ENCODE measurements at regions not wholly inside any gene's neighbourhood (a gene's known extent, or its start where the extent isn't known, plus 50 kb on each side); places are given as distances from the start of the nearest gene placed in this dataset.

DNA sequence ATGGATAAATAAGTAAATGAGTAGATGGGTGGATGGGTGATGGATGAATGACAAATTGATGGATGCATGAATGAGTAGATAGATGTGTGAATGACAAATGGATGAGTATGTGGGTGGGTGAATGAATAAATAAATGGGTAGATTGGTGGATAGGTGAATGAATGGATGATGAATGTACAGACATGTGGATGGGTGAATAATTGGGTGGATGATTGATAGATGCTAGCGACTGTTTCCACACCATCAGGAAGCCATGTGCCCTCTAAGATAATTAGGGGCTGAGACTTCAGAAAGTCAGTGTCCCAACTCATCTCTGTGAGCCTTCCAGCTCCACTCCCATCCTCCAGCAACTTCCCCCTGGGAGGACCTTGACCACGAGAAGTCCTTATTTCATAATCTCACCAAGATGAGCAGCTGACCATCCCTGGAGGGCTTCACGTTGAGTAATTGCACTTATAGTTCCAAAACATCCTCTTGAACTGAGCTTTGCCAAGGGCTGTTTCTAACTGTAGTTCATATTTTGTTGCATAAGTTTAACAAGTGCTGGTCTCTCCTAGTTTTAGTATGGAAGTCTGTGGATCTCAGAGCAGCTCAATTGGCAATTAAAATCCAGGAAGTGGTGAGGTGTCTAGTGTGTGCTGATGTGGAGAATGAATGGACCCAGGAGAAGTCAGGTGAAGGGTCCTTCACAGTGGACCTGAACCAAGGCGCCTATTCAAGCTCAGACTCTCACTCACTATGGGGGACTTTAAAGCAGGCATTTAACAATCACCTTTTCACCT lies 295.7 kb downstream of the ADGRD1 start:
- in situ Hi-C loops (cut with MboI; ENCODE audit: low sequenced_read_pairs, unreplicated experiment), result no loop called here
- TF ChIP-seq, protein P1, sequence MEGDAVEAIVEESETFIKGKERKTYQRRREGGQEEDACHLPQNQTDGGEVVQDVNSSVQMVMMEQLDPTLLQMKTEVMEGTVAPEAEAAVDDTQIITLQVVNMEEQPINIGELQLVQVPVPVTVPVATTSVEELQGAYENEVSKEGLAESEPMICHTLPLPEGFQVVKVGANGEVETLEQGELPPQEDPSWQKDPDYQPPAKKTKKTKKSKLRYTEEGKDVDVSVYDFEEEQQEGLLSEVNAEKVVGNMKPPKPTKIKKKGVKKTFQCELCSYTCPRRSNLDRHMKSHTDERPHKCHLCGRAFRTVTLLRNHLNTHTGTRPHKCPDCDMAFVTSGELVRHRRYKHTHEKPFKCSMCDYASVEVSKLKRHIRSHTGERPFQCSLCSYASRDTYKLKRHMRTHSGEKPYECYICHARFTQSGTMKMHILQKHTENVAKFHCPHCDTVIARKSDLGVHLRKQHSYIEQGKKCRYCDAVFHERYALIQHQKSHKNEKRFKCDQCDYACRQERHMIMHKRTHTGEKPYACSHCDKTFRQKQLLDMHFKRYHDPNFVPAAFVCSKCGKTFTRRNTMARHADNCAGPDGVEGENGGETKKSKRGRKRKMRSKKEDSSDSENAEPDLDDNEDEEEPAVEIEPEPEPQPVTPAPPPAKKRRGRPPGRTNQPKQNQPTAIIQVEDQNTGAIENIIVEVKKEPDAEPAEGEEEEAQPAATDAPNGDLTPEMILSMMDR (IDR thresholded peaks at IDR 0.05; ENCODE audit: borderline replicate concordance, control extremely low read depth, extremely low read depth, insufficient read depth, missing control alignments), result no peak
- DNase-seq (ENCODE audit: low spot score), result no peak

DNA sequence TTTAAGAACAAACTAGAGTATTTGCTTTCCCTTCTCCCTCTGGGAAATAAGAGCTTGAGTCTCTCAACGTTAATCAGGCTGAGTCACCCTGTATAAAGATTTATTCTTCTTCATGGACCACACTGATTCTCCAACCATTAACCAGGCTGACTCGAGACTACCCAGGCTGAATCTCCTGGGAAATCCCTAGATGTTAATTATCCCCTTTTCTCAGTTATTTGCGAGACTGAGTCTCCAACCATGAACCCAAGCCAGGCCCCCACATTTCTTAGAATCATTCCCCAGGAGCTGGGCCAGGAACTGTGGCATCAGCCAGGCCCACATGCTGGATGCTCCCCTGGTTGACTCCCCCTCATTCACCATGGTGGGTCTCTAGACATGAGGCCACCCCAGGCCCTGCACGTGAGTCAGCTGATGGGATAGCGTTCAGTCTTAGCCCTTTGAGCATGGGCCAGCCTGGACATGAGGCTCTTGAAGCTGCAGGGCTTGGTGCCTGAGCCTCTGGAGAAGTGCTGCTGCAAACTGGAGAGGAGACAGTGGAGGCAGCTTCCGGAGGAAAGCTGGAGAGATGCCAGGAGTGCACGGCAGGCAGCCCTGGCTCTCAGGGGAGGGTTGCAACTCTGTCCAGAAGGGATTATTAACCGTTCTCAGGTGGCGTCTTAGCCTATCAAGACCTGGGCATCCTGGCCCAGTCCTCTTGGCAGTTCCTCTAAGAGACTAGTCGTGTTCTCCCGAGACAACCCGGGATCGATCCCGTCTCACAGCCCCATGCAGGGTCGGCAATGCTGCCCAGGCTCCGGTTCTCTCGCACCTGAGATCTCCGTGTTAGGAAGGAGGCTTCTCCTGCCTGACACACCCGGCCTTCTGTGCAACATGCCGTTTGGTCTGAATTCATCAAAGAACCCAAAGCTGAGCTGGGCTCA lies 296.6 kb downstream of the ADGRD1 start:
- in situ Hi-C loops (cut with MboI; ENCODE audit: low sequenced_read_pairs, unreplicated experiment), result no loop called here
- TF ChIP-seq, protein P1 (IDR thresholded peaks at IDR 0.05; ENCODE audit: borderline replicate concordance, control extremely low read depth, extremely low read depth, insufficient read depth, missing control alignments), result no peak
- DNase-seq (ENCODE audit: low spot score), result no peak

DNA sequence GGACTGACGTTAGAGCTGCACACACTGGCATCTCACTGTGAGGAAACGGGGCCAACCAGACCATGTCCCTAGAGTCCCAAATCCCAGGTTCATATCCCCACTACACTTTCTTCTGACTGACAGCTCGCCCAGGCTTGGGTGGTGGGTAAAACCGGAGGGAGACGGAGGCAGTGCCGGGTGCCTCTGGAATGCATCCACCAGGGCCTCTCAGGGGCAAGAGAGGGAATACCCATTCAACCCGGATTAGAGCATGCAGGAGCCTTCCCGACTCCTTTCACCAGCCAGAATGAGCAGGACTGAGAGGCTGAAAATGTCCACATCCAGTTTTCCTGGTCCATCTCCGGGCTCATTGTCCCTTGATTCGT lies 297.2 kb downstream of the ADGRD1 start:
- in situ Hi-C loops (cut with MboI; ENCODE audit: low sequenced_read_pairs, unreplicated experiment), result no loop called here
- TF ChIP-seq, protein P1 (IDR thresholded peaks at IDR 0.05; ENCODE audit: borderline replicate concordance, control extremely low read depth, extremely low read depth, insufficient read depth, missing control alignments), result no peak
- no peak for DNase-seq (ENCODE audit: low spot score)

DNA sequence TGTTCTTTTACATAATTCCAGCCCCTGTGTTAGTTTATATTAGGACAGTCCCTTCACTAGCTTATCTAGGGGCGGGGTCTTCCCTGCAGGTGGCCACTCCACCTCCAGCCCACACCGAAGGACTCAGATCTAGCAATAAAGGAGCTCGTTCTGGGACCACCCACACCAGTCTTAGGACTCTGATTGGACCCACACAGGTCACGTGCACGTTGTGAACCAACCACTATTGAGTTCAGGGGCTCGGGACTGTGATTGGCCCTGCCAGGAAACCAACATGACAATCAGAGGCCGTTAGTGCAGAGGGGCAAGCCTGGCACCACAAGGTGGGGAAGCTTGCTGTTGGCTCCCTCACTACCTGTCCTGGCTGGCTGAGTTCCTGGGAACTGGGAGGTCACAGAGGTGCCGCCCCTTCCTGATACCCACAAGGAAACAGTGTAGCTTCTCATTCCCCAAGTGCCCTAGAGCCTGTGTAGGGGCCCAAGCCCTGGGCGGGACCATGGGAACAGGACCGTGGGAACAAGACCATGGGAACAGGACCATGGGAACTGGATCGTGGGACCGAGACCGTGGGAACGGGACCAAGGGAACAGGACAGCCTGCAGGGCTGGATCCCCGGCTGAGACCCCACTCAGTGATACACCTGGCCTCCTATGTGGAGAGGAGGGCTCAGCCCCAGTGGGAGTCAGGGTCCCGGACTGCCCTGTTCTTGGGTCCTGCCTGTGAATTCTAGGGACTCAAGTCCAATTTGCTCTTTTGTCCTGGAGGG lies 297.8 kb downstream of the ADGRD1 start:
- TF ChIP-seq, protein P1 (IDR thresholded peaks at IDR 0.05; ENCODE audit: borderline replicate concordance, control extremely low read depth, extremely low read depth, insufficient read depth, missing control alignments), result no peak
- DNase-seq (ENCODE audit: low spot score), result no peak
- in situ Hi-C loops (cut with MboI; ENCODE audit: low sequenced_read_pairs, unreplicated experiment), result no loop called here

DNA sequence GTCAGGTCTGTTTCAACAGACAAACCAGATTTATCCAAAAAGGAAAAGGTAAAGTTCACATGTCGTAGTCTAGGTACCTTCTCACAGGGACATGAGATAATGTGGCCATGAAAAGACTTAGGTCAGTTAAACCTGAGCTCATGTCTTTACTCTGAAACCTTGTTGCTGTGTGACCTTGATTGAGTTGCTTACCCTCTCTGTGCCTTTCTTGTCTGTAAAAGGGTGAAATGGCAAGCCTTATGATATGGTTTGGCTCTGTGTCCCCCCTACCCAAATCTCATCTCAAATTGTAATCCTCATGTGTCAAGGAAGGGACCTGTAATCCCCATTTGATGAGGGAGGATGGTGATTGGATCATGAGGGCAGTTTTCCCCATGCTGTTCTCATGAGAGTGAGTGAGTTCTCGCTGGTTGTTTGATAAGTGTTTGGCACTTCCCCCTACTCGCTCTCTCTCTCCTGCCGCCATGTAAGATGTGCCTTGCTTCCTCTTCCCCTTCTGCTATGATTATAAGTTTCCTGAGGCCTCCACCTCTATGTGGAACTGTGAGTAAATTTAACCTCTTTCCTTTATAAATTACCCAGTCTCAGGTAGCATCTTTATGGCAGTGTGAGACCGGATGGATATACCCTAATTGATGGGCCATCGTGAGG lies 299.8 kb downstream of the ADGRD1 start:
- TF ChIP-seq, protein P1 (IDR thresholded peaks at IDR 0.05; ENCODE audit: borderline replicate concordance, control extremely low read depth, extremely low read depth, insufficient read depth, missing control alignments), result no peak
- in situ Hi-C loops (cut with MboI; ENCODE audit: low sequenced_read_pairs, unreplicated experiment), result no loop called here
- no peak for DNase-seq (ENCODE audit: low spot score)

DNA sequence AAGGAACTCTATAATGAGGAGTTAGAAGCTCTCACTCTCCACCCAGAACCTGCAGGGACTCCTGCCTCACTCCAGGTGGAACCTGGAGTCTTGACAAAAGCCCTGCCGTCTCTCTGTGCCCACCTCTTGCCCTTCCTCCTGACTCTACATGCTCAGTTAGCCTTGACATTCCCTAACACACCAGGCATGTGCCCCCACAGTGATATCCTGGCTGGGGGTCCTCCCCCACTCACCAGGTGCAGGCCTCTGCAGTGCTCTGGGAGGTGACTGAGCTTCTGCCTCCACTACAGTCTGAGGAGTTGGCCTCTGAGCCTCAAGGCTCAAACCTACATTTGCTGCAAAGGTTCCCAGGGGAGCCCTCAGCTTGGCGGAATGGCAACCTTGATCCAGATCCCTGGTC lies 300.7 kb downstream of the ADGRD1 start:
- no peak for DNase-seq (ENCODE audit: low spot score)
- in situ Hi-C loops (cut with MboI; ENCODE audit: low sequenced_read_pairs, unreplicated experiment), result no loop called here
- TF ChIP-seq, protein P1 (IDR thresholded peaks at IDR 0.05; ENCODE audit: borderline replicate concordance, control extremely low read depth, extremely low read depth, insufficient read depth, missing control alignments), result no peak

Data from GM13976 (cell line).